SK-N-MC (cell line): ENCODE measurements at regions not wholly inside any gene's neighbourhood (a gene's known extent, or its start where the extent isn't known, plus 50 kb on each side); places are given as distances from the start of the nearest gene placed in this dataset.

Source experiments
- EZH2 ChIP-seq: fragments of 200-600 bp; sonication (generic); IDR thresholded peaks from one replicate; pipeline ENCODE4 v1.6.1; 2017; ENCODE audit warnings: antibody characterized with exemption
- POLR2AphosphoS5 ChIP-seq: IDR thresholded peaks from 2 replicates; pipeline ENCODE4 v1.6.1; 2012; ENCODE audit warnings: mild to moderate bottlenecking, low read depth, low read length, borderline replicate concordance

GRCh38 chr3:189410522-189410921 lies 220.7 kb upstream of the TP63 start:
- TF ChIP-seq POLR2AphosphoS5 (peak; percentile 51; the same call in 1 of the 2 replicates), EZH2 (no peak)
